MCF 10A (cell line): ENCODE measurements at regions not wholly inside any gene's neighbourhood (a gene's known extent, or its start where the extent isn't known, plus 50 kb on each side); places are given as distances from the start of the nearest gene placed in this dataset.

Experiments
- BruUV-seq: library from RNA; stranded (reverse); fragments of 400-500 nt; replicated peaks from 2 replicates; lab custom pipeline; 2021; lab: Mats Ljungman, UMichigan
- CTCF ChIA-PET: fragments of 300-600 bp; sonication (Branson Sonifier 250); formaldehyde crosslinking; extraction: SDS; loops from one replicate; lab custom pipeline; 2021; ENCODE audit warnings: antibody characterized with exemption, inconsistent platforms; lab: Yijun Ruan, JAX
- POLR2A ChIA-PET: fragments of 300-600, 350-650 bp; sonication (Branson Sonifier 250); formaldehyde crosslinking; extraction: SDS; loops from one replicate; lab custom pipeline; 2020; ENCODE audit warnings: antibody characterized with exemption, inconsistent platforms; lab: Yijun Ruan, JAX
- DNase-seq: peaks from one replicate; pipeline ENCODE4 v3.0.0-alpha.2; 2018; ENCODE audit not compliant: unreplicated experiment
- H3K27ac Mint-ChIP-seq: one replicate; pipeline ENCODE4 v1.8.0; 2022; ENCODE audit warnings: mild to moderate bottlenecking, low read depth, mixed read lengths; ENCODE audit not compliant: unreplicated experiment
- H3K27me3 Mint-ChIP-seq: one replicate; pipeline ENCODE4 v1.8.0; 2022; ENCODE audit warnings: mixed read lengths; ENCODE audit not compliant: insufficient read depth, unreplicated experiment
- H3K36me3 Mint-ChIP-seq: one replicate; pipeline ENCODE4 v1.8.0; 2022; ENCODE audit warnings: mild to moderate bottlenecking, moderate library complexity, mixed read lengths; ENCODE audit not compliant: insufficient read depth, unreplicated experiment
- H3K4me1 Mint-ChIP-seq: one replicate; pipeline ENCODE4 v1.8.0; 2022; ENCODE audit warnings: mixed read lengths; ENCODE audit not compliant: insufficient read depth, unreplicated experiment
- H3K4me3 Mint-ChIP-seq: one replicate; pipeline ENCODE4 v1.8.0; 2022; ENCODE audit warnings: mild to moderate bottlenecking, moderate library complexity, mixed read lengths; ENCODE audit not compliant: unreplicated experiment
- H3K9me3 Mint-ChIP-seq: one replicate; pipeline ENCODE4 v1.8.0; 2022; ENCODE audit warnings: mixed read lengths; ENCODE audit not compliant: unreplicated experiment
- intact Hi-C: fragments of 100-400 bp; cut with micrococcal nuclease; formaldehyde crosslinking; loops from 2 replicates; pipeline ENCODE4 v1.14.1; 2022
- TF ChIP-seq, protein P1 (sequence below): fragments of 200-600 bp; IDR thresholded peaks from one replicate; pipeline ENCODE4 v1.8.0; 2022; ENCODE audit warnings: antibody characterized with exemption, mild to moderate bottlenecking; ENCODE audit not compliant: unreplicated experiment

DNA sequence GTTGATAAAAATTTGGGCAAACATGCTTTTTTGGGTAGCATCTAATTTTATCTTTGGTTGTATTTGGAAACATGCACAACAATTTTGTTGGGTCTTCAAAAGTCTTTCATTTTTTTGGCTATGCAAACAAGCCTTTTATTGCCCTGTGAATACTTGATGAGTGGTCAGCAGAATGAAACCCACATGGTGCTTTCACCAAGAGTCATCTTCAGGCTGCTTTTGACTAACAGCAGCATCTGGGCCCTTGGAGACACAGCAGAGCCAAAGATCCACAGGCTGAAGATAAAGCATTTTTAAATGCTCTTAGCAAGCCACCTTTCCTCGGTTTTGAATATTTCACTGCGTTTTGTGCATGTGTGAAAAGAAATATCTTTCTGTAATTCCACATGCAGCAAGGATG, 154.9 kb downstream of the FGF9 start:
- Mint-ChIP-seq H3K4me3 (no peak overlapping the region), H3K36me3 (no peaks in the 10 kb centered on the region), H3K27me3 (no peaks in the 10 kb centered on the region), H3K4me1 (no peaks in the 10 kb centered on the region), H3K9me3 (no peaks in the 10 kb centered on the region), H3K27ac (no peak overlapping the region)
- ChIA-PET CTCF (no interaction called here), POLR2A (no interaction called here)
- TF ChIP-seq, protein P1, sequence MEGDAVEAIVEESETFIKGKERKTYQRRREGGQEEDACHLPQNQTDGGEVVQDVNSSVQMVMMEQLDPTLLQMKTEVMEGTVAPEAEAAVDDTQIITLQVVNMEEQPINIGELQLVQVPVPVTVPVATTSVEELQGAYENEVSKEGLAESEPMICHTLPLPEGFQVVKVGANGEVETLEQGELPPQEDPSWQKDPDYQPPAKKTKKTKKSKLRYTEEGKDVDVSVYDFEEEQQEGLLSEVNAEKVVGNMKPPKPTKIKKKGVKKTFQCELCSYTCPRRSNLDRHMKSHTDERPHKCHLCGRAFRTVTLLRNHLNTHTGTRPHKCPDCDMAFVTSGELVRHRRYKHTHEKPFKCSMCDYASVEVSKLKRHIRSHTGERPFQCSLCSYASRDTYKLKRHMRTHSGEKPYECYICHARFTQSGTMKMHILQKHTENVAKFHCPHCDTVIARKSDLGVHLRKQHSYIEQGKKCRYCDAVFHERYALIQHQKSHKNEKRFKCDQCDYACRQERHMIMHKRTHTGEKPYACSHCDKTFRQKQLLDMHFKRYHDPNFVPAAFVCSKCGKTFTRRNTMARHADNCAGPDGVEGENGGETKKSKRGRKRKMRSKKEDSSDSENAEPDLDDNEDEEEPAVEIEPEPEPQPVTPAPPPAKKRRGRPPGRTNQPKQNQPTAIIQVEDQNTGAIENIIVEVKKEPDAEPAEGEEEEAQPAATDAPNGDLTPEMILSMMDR = no peak
- intact Hi-C loops = no loop called here
- BruUV-seq = no TSS peak
- no peak for DNase-seq

DNA sequence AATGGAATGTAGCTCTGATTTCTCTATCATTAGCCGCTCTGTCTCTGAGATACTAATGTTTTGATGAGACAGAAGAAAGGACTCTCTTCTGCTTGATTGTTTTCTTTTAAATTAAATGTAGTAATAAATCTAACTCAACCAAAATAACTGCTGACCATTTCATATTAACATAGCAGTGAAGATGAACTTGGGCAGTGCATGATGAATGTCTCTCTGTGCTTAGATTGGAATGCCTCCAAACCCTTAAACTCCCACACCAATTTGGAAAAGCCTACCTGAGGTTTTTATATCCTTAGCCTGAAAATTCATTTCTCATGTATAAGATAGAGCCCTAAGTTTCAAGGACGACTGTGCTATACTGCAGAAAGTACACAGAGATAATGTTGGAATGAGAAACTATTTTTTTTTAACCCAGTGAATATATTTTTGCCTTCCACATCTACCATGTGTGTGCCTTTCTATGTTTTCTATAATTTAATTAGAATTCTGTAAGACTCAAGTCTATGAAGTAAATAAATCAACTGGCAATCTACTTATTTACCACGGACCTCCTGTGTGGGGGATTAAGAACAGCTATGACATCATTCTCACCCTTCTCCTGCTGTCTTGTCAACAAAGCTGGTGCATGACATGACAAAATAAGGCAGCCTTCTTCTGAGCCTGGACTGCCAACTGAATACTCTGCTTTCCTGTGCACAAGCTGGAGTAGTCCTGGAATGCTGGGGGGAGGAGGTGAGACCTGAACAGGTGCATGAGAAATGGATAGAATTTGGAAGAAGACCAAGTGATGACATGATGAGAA, 155.5 kb downstream of the FGF9 start:
- Mint-ChIP-seq H3K4me3 (no peak overlapping the region), H3K9me3 (no peaks in the 10 kb centered on the region), H3K36me3 (no peaks in the 10 kb centered on the region), H3K27ac (no peak overlapping the region), H3K27me3 (no peaks in the 10 kb centered on the region), H3K4me1 (no peaks in the 10 kb centered on the region)
- CTCF ChIA-PET = no interaction called here
- no peak for DNase-seq
- no TSS peak for BruUV-seq
- TF ChIP-seq, protein P1 = no peak
- intact Hi-C loops = no loop called here
- POLR2A ChIA-PET = no interaction called here

DNA sequence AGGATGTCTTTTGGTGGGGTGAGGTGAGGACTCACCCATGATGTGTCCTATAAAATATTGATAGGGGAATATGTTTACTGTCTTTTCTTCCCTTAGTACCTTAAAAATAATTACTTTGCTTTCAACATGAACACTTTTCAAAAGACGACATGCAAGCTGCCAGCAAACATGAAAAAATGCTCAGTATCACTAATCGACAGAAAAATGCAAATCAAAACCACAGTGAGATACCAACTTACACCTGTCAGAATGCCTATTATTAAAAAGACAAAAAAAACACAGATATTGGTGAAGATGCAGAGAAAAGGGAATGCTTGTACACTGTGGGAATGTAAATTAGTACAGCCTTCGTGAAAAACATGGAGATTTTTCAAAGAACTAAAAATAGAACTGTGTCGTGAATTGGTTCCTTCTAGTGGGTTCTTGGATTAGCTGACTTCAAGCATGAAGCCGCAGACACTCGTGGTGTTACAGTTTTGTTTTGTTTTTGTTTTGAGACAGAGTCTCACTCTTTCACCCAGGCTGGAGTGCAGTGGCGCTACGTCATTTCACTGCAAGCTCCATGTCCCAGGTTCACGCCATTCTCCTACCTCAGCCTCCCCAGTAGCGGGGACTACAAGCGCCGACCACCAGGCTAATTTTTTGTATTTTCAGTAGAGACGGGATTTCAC, 160.9 kb downstream of the FGF9 start:
- DNase-seq = no peak
- no TSS peak for BruUV-seq
- CTCF ChIA-PET = no interaction called here
- H3K27ac Mint-ChIP-seq = no peak overlapping the region
- POLR2A ChIA-PET = no interaction called here
- no peaks in the 10 kb centered on the region for H3K36me3 Mint-ChIP-seq
- H3K4me1 Mint-ChIP-seq = no peaks in the 10 kb centered on the region
- H3K4me3 Mint-ChIP-seq = no peak overlapping the region
- H3K27me3 Mint-ChIP-seq = no peaks in the 10 kb centered on the region
- TF ChIP-seq, protein P1 = no peak
- intact Hi-C loops = no loop called here
- H3K9me3 Mint-ChIP-seq = peaks cover 11% of the 10 kb centered on the region

DNA sequence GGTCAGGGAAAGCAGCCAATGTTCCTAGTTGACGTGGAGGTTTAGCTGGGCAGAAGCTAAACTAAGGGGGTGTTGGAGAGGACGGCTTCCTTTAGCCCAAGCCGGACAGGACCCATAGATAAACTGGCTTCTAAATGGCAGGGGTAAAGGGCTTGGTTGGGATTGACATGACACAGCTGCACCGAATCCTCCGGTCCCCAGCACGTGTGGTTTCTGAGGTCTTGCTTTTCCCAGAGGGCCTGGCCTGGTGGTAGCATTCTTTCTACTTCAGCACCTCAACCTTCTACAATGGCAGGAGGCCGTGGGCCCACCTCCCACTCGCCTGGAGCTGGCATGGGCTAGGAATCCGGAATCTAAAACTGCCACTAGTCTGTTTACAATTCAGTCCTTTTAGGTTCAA, 163.0 kb downstream of the FGF9 start:
- H3K9me3 Mint-ChIP-seq = peaks cover 11% of the 10 kb centered on the region
- DNase-seq = no peak
- H3K27me3 Mint-ChIP-seq = no peaks in the 10 kb centered on the region
- ChIA-PET POLR2A (no interaction called here), CTCF (interaction anchor here (0.5 kb wide), 1 partner anchor 208 kb away, joined by 3 read pairs; no protein-coding TSS in a partner anchor)
- TF ChIP-seq, protein P1 = no peak
- H3K4me1 Mint-ChIP-seq = no peaks in the 10 kb centered on the region
- intact Hi-C loops = no loop called here
- no peak overlapping the region for H3K4me3 Mint-ChIP-seq
- no TSS peak for BruUV-seq
- H3K27ac Mint-ChIP-seq = no peak overlapping the region
- no peaks in the 10 kb centered on the region for H3K36me3 Mint-ChIP-seq
